Stimulated activated CD4-positive, alpha-beta T cell treated with anti-CD3 and anti-CD28 coated beads, TNF-alpha, amount 100 ng/mL, for 24 hours (primary cell): ENCODE measurements at regions not wholly inside any gene's neighbourhood (a gene's known extent, or its start where the extent isn't known, plus 50 kb on each side); places are given as distances from the start of the nearest gene placed in this dataset.
"Not testable (repeated sequence)": the region's sequence is repeated elsewhere in the genome, so short reads cannot be mapped to it uniquely, and the experiment has no call there.

Experiments
- DNase-seq, 3 experiments: peaks; one replicate each; pipeline ENCODE4 v3.0.0-alpha.2; 2020; ENCODE audit warnings: low read depth in 3 of 3

- no peak for DNase-seq
These were observed 70.1 kb downstream of the ZNF330 start for GRCh38 chr4:141290771-141291170.

- no peak for DNase-seq
These were observed 73.6 kb downstream of the ZNF330 start for GRCh38 chr4:141294306-141294705.

GRCh38 chr4:141301216-141301615 lies 80.5 kb downstream of the ZNF330 start:
- DNase-seq: no peak

GRCh38 chr4:141302924-141303323 lies 82.2 kb downstream of the ZNF330 start:
- no peak for DNase-seq

- no peak for DNase-seq
These were observed 83.7 kb downstream of the ZNF330 start for GRCh38 chr4:141304346-141304745.

- no peak for DNase-seq
These were observed 85.6 kb downstream of the ZNF330 start for GRCh38 chr4:141306331-141306730.

- DNase-seq: peak; percentile 11 to 44 (median 38)
These were observed 86.6 kb downstream of the ZNF330 start for GRCh38 chr4:141307241-141307689.

- DNase-seq: no peak
These were observed 89.2 kb downstream of the ZNF330 start for GRCh38 chr4:141309874-141310273.

GRCh38 chr4:141311246-141312204 lies 90.8 kb downstream of the ZNF330 start:
- no peak for DNase-seq

- no peak for DNase-seq
These were observed 93.9 kb downstream of the ZNF330 start for GRCh38 chr4:141314627-141315026.

- DNase-seq: no peak
These were observed 108.0 kb downstream of the ZNF330 start for GRCh38 chr4:141328560-141329173.

- no peak for DNase-seq
These were observed 108.5 kb downstream of the ZNF330 start for GRCh38 chr4:141329174-141329569.

GRCh38 chr4:141330616-141331015 lies 109.9 kb downstream of the ZNF330 start:
- no peak for DNase-seq

- no peak for DNase-seq
These were observed 111.1 kb downstream of the ZNF330 start for GRCh38 chr4:141331534-141332358.

- not testable (repeated sequence) for DNase-seq
These were observed 111.9 kb downstream of the ZNF330 start for GRCh38 chr4:141332359-141333181.

- DNase-seq: not testable (repeated sequence)
These were observed 112.9 kb downstream of the ZNF330 start for GRCh38 chr4:141333456-141334230.

GRCh38 chr4:141335166-141335565 lies 114.5 kb downstream of the ZNF330 start:
- DNase-seq: no peak

GRCh38 chr4:141338238-141338637 lies 117.5 kb downstream of the ZNF330 start:
- no peak for DNase-seq

GRCh38 chr4:141339391-141339790 lies 118.7 kb downstream of the ZNF330 start:
- DNase-seq: no peak

GRCh38 chr4:141339966-141340365 lies 119.3 kb downstream of the ZNF330 start:
- no peak for DNase-seq
